SK-N-SH (cell line): ENCODE measurements at regions not wholly inside any gene's neighbourhood (a gene's known extent, or its start where the extent isn't known, plus 50 kb on each side); places are given as distances from the start of the nearest gene placed in this dataset.

Source experiments
- CTCF ChIA-PET: fragments of 300-600, 350-600 bp; formaldehyde crosslinking; extraction: SDS; loops from one replicate; lab custom pipeline; 2021; lab: Yijun Ruan, JAX
- POLR2A ChIA-PET: fragments of 350-600 bp; sonication (Branson Sonifier 250); formaldehyde crosslinking; extraction: SDS; loops from one replicate; lab custom pipeline; 2020; ENCODE audit warnings: antibody characterized with exemption, inconsistent platforms; lab: Yijun Ruan, JAX
- DNase-seq: peaks from one replicate; pipeline ENCODE4 v3.0.0; 2012
- H2AFZ ChIP-seq: fragments of 200-600 bp; sonication (generic); 2 replicates; pipeline ENCODE4 v1.8.1; 2016; ENCODE audit warnings: antibody characterized with exemption, mild to moderate bottlenecking, low read depth
- H3F3A ChIP-seq: fragments of 200-600 bp; sonication (generic); replicated peaks from 2 replicates; pipeline ENCODE3; 2016; ENCODE audit warnings: antibody characterized with exemption, mild to moderate bottlenecking; ENCODE audit not compliant: insufficient read depth
- H3K27ac ChIP-seq, 2 experiments: fragments of 200-500 bp in 1 of 2; fragments of 200-600 bp in 1 of 2; sonication (Bioruptor generic) in 1 of 2; sonication (generic), shearing (Covaris generic) in 1 of 2; 2 replicates each; pipeline versions ENCODE4 v1.5.1 to v1.6.1; 2014 to 2016; ENCODE audit warnings: low read depth in 2 of 2, inconsistent platforms in 1 of 2, low read length in 1 of 2, mild to moderate bottlenecking in 1 of 2, mixed read lengths in 1 of 2
- H3K27me3 ChIP-seq: fragments of 200-600 bp; sonication (generic), shearing (Covaris generic); 2 replicates; pipeline ENCODE4 v1.6.1; 2016; ENCODE audit warnings: mixed run types; ENCODE audit not compliant: insufficient read depth
- H3K36me3 ChIP-seq, 2 experiments: fragments of 200-500 bp in 1 of 2; fragments of 200-600 bp in 1 of 2; sonication (Bioruptor generic) in 1 of 2; sonication (generic) in 1 of 2; replicated peaks in 1 of 2; 2 replicates each; pipeline versions ENCODE3 to v1.5.1; 2014 to 2016; ENCODE audit warnings: low read length in 1 of 2, mild to moderate bottlenecking in 1 of 2; ENCODE audit not compliant: insufficient read depth in 2 of 2, control insufficient read depth in 1 of 2
- H3K4me1 ChIP-seq, 2 experiments: fragments of 200-500 bp in 1 of 2; fragments of 200-600 bp in 1 of 2; sonication (Bioruptor generic) in 1 of 2; sonication (generic), shearing (Covaris generic) in 1 of 2; 2 replicates each; pipeline versions ENCODE4 v1.5.1 to v1.6.1; 2014 to 2016; ENCODE audit warnings: low read depth in 1 of 2, low read length in 1 of 2, mixed run types in 1 of 2; ENCODE audit not compliant: insufficient read depth in 2 of 2, control insufficient read depth in 1 of 2
- H3K4me2 ChIP-seq: fragments of 200-600 bp; sonication (generic), shearing (Covaris generic); 2 replicates; pipeline ENCODE4 v1.6.1; 2017; ENCODE audit warnings: mixed run types
- H3K4me3 ChIP-seq, 2 experiments: fragments of 200-500 bp in 1 of 2; fragments of 200-600 bp in 1 of 2; sonication (Bioruptor generic) in 1 of 2; sonication (generic), shearing (Covaris generic) in 1 of 2; 2 replicates each; pipeline versions ENCODE4 v1.5.1 to v1.8.1; 2014 to 2016; ENCODE audit warnings: low read depth in 2 of 2, inconsistent platforms in 1 of 2, low read length in 1 of 2, mild to moderate bottlenecking in 1 of 2, mixed read lengths in 1 of 2, moderate library complexity in 1 of 2
- H3K79me2 ChIP-seq: fragments of 200-600 bp; sonication (generic); 2 replicates; pipeline ENCODE4 v1.8.1; 2017; ENCODE audit warnings: mild to moderate bottlenecking; ENCODE audit not compliant: insufficient read depth
- H3K9ac ChIP-seq: fragments of 200-600 bp; sonication (generic); 2 replicates; pipeline ENCODE4 v1.6.1; 2017; ENCODE audit warnings: mixed run types
- H3K9me2 ChIP-seq: fragments of 200-600 bp; sonication (generic); 2 replicates; pipeline ENCODE4 v1.6.1; 2017; ENCODE audit warnings: mixed run types
- H3K9me3 ChIP-seq: fragments of 200-600 bp; sonication (generic); 2 replicates; pipeline ENCODE4 v1.6.1; 2017; ENCODE audit warnings: mixed run types, mild to moderate bottlenecking, moderate library complexity
- H4K20me1 ChIP-seq: fragments of 200-600 bp; sonication (generic); 2 replicates; pipeline ENCODE4 v1.6.1; 2017; ENCODE audit warnings: mild to moderate bottlenecking, mixed run types; ENCODE audit not compliant: insufficient read depth
- ELF1 ChIP-seq: IDR thresholded peaks from 2 replicates; pipeline ENCODE4 v1.4.0; 2012
- EP300 ChIP-seq, 2 experiments: IDR thresholded peaks; 2 replicates each; pipeline versions ENCODE4 v1.4.0 to v1.6.1; 2012; ENCODE audit warnings: borderline replicate concordance in 1 of 2, low read depth in 1 of 2, low read length in 1 of 2
- EZH2phosphoT487 ChIP-seq: fragments of 200-600 bp; sonication (generic); IDR thresholded peaks from 2 replicates; pipeline ENCODE4 v1.6.1; 2017; ENCODE audit warnings: low read depth, mixed run types, mild to moderate bottlenecking, antibody characterized with exemption, moderate library complexity, borderline replicate concordance
- FOSL2 ChIP-seq: IDR thresholded peaks from 2 replicates; pipeline ENCODE4 v1.4.0; 2012; ENCODE audit warnings: low read depth, mild to moderate bottlenecking, moderate library complexity, borderline replicate concordance
- FOXJ3 ChIP-seq: sonication (generic); formaldehyde crosslinking; IDR thresholded peaks from 2 replicates; pipeline ENCODE4 v1.5.1; 2020; ENCODE audit warnings: mild to moderate bottlenecking, missing genetic modification reagents
- GABPA ChIP-seq: IDR thresholded peaks from 2 replicates; pipeline ENCODE4 v1.4.0; 2012; ENCODE audit warnings: low read depth, mild to moderate bottlenecking
- GATA2 ChIP-seq: sonication (generic); formaldehyde crosslinking; IDR thresholded peaks from 2 replicates; pipeline ENCODE4 v1.5.0; 2020; ENCODE audit warnings: mild to moderate bottlenecking, missing genetic modification reagents
- JUND ChIP-seq: IDR thresholded peaks from 2 replicates; pipeline ENCODE4 v1.4.0; 2012
- MEF2A ChIP-seq: IDR thresholded peaks from 2 replicates; pipeline ENCODE4 v1.4.0; 2012; ENCODE audit warnings: low read depth, borderline replicate concordance
- MXI1 ChIP-seq: IDR thresholded peaks from 2 replicates; pipeline ENCODE4 v1.6.1; 2012; ENCODE audit warnings: mild to moderate bottlenecking, low read depth, low read length, improper control_type of control experiment
- POLR2AphosphoS5 ChIP-seq: IDR thresholded peaks from 2 replicates; pipeline ENCODE4 v1.6.1; 2012; ENCODE audit warnings: low read depth, low read length
- RAD21 ChIP-seq: IDR thresholded peaks from 2 replicates; pipeline ENCODE4 v1.6.1; 2012; ENCODE audit warnings: mild to moderate bottlenecking, low read length
- RCOR1 ChIP-seq: fragments of 150-350 bp; IDR thresholded peaks from 2 replicates; pipeline ENCODE4 v1.6.1; 2017; ENCODE audit warnings: antibody characterized with exemption, low read length
- RFX5 ChIP-seq: IDR thresholded peaks from 2 replicates; pipeline ENCODE4 v1.6.1; 2012; ENCODE audit warnings: mild to moderate bottlenecking, improper control_type of control experiment, low read length
- RXRA ChIP-seq: IDR thresholded peaks from 2 replicates; pipeline ENCODE4 v1.4.0; 2012; ENCODE audit warnings: low read depth, mild to moderate bottlenecking, borderline replicate concordance
- SIN3A ChIP-seq: IDR thresholded peaks from 2 replicates; pipeline ENCODE4 v1.6.1; 2012; ENCODE audit warnings: low read depth, mild to moderate bottlenecking, low read length, moderate library complexity, borderline replicate concordance
- SMC3 ChIP-seq: IDR thresholded peaks from 2 replicates; pipeline ENCODE4 v1.6.1; 2012; ENCODE audit warnings: low read depth, low read length, improper control_type of control experiment
- TAF1 ChIP-seq: IDR thresholded peaks from 2 replicates; pipeline ENCODE4 v1.6.1; 2012; ENCODE audit warnings: low read depth, mild to moderate bottlenecking, low read length, moderate library complexity, borderline replicate concordance
- TCF12 ChIP-seq: IDR thresholded peaks from 2 replicates; pipeline ENCODE4 v1.4.0; 2012
- TEAD4 ChIP-seq: IDR thresholded peaks from 2 replicates; pipeline ENCODE4 v1.4.0; 2012; ENCODE audit warnings: mild to moderate bottlenecking, borderline replicate concordance; ENCODE audit not compliant: insufficient read depth
- YY1 ChIP-seq: IDR thresholded peaks from 2 replicates; pipeline ENCODE4 v1.4.0; 2012; ENCODE audit warnings: low read depth, mild to moderate bottlenecking
- WGBS: methylation state at CpG from one replicate; pipeline ENCODE4 v1.1.6; 2017; ENCODE audit warnings: low lambda C conversion rate; 5-methylcytosine and 5-hydroxymethylcytosine counted together
- TF ChIP-seq, protein P1 (sequence below): fragments of 150-350 bp; IDR thresholded peaks from 2 replicates; pipeline ENCODE4 v1.6.1; 2016; ENCODE audit warnings: mild to moderate bottlenecking, low read depth, low read length
- TF ChIP-seq, protein P2 (sequence below): IDR thresholded peaks from 2 replicates; pipeline ENCODE4; 2012
- TF ChIP-seq, protein P3 (sequence below): fragments of 200-600 bp; sonication (generic); IDR thresholded peaks from 2 replicates; pipeline ENCODE4 v1.6.1; 2017; ENCODE audit warnings: antibody characterized with exemption, mild to moderate bottlenecking, moderate library complexity
- TF ChIP-seq, protein P4 (sequence below): IDR thresholded peaks from 2 replicates; pipeline ENCODE4 v1.4.0; 2012; ENCODE audit warnings: low read depth
- TF ChIP-seq, protein P5 (sequence below): fragments of 150-350 bp; IDR thresholded peaks from 2 replicates; pipeline ENCODE4 v1.6.1; 2017; ENCODE audit warnings: antibody characterized with exemption, low read length, low read depth, borderline replicate concordance
- TF ChIP-seq, protein P6 (sequence below): IDR thresholded peaks from 2 replicates; pipeline ENCODE4 v1.4.0; 2012; ENCODE audit warnings: low read depth, borderline replicate concordance
- TF ChIP-seq, protein P7 (sequence below): IDR thresholded peaks from 2 replicates; pipeline ENCODE4 v1.4.0; 2012; ENCODE audit warnings: low read depth, borderline replicate concordance

DNA sequence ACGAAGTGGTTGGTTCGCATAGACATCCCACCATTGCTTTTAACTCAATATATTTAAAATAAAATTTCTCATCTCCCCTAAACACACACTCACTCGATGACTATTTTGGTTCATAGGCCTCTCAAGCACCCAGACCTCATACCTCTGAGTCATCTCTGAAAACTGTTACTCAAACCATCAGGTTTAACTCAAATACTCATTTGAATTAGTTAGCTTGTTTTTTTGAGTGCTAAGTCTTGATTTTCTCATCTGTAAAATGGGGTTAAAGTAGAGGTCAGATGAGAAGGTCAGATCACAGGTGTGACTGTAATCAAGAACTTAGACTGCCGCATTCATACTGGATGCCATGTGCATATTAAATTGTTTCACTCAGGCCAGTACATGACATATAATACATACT lies 243.9 kb upstream of the TENT5A start:
- TF ChIP-seq RFX5, result no peak
- TF ChIP-seq, protein P1, sequence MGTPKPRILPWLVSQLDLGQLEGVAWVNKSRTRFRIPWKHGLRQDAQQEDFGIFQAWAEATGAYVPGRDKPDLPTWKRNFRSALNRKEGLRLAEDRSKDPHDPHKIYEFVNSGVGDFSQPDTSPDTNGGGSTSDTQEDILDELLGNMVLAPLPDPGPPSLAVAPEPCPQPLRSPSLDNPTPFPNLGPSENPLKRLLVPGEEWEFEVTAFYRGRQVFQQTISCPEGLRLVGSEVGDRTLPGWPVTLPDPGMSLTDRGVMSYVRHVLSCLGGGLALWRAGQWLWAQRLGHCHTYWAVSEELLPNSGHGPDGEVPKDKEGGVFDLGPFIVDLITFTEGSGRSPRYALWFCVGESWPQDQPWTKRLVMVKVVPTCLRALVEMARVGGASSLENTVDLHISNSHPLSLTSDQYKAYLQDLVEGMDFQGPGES, result no peak
- TF ChIP-seq RCOR1, result no peak
- no peak for TF ChIP-seq POLR2AphosphoS5
- TF ChIP-seq, protein P2, sequence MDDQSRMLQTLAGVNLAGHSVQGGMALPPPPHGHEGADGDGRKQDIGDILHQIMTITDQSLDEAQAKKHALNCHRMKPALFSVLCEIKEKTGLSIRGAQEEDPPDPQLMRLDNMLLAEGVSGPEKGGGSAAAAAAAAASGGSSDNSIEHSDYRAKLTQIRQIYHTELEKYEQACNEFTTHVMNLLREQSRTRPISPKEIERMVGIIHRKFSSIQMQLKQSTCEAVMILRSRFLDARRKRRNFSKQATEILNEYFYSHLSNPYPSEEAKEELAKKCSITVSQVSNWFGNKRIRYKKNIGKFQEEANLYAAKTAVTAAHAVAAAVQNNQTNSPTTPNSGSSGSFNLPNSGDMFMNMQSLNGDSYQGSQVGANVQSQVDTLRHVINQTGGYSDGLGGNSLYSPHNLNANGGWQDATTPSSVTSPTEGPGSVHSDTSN, result peak; percentile 14; the same call in 1 of the 2 replicates
- no peak for TF ChIP-seq MEF2A
- no peak for TF ChIP-seq ELF1
- TF ChIP-seq TCF12, result 0 out of 2 replicates have a peak, but pooled peaks have one; percentile 5
- TF ChIP-seq, protein P3, sequence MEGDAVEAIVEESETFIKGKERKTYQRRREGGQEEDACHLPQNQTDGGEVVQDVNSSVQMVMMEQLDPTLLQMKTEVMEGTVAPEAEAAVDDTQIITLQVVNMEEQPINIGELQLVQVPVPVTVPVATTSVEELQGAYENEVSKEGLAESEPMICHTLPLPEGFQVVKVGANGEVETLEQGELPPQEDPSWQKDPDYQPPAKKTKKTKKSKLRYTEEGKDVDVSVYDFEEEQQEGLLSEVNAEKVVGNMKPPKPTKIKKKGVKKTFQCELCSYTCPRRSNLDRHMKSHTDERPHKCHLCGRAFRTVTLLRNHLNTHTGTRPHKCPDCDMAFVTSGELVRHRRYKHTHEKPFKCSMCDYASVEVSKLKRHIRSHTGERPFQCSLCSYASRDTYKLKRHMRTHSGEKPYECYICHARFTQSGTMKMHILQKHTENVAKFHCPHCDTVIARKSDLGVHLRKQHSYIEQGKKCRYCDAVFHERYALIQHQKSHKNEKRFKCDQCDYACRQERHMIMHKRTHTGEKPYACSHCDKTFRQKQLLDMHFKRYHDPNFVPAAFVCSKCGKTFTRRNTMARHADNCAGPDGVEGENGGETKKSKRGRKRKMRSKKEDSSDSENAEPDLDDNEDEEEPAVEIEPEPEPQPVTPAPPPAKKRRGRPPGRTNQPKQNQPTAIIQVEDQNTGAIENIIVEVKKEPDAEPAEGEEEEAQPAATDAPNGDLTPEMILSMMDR, result no peak
- peak; percentile 32; the same call in 1 of the 2 replicates for TF ChIP-seq JUND
- no peak for TF ChIP-seq TAF1
- no peak for TF ChIP-seq RXRA
- no peak for TF ChIP-seq SMC3
- TF ChIP-seq FOXJ3 (CRISPR knock-in tag), result no peak
- no peak for TF ChIP-seq RAD21
- no peak for TF ChIP-seq SIN3A
- no peak for TF ChIP-seq GATA2 (CRISPR knock-in tag)
- TF ChIP-seq EZH2phosphoT487, result no peak
- TF ChIP-seq, protein P4, sequence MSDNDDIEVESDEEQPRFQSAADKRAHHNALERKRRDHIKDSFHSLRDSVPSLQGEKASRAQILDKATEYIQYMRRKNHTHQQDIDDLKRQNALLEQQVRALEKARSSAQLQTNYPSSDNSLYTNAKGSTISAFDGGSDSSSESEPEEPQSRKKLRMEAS, result no peak
- no peak for TF ChIP-seq GABPA
- TF ChIP-seq YY1, result no peak
- no peak for TF ChIP-seq TEAD4
- TF ChIP-seq, protein P5, sequence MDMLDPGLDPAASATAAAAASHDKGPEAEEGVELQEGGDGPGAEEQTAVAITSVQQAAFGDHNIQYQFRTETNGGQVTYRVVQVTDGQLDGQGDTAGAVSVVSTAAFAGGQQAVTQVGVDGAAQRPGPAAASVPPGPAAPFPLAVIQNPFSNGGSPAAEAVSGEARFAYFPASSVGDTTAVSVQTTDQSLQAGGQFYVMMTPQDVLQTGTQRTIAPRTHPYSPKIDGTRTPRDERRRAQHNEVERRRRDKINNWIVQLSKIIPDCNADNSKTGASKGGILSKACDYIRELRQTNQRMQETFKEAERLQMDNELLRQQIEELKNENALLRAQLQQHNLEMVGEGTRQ, result no peak
- TF ChIP-seq EP300 (IDR thresholded peaks at IDR 0.05; ENCODE audit: borderline replicate concordance in 1 of 2, low read depth in 1 of 2, low read length in 1 of 2), result no peak
- no peak for TF ChIP-seq MXI1
- peak; percentile 59; the same call in 1 of the 2 replicates for TF ChIP-seq FOSL2
- TF ChIP-seq, protein P6, sequence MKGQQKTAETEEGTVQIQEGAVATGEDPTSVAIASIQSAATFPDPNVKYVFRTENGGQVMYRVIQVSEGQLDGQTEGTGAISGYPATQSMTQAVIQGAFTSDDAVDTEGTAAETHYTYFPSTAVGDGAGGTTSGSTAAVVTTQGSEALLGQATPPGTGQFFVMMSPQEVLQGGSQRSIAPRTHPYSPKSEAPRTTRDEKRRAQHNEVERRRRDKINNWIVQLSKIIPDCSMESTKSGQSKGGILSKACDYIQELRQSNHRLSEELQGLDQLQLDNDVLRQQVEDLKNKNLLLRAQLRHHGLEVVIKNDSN, result no peak
- TF ChIP-seq, protein P7, sequence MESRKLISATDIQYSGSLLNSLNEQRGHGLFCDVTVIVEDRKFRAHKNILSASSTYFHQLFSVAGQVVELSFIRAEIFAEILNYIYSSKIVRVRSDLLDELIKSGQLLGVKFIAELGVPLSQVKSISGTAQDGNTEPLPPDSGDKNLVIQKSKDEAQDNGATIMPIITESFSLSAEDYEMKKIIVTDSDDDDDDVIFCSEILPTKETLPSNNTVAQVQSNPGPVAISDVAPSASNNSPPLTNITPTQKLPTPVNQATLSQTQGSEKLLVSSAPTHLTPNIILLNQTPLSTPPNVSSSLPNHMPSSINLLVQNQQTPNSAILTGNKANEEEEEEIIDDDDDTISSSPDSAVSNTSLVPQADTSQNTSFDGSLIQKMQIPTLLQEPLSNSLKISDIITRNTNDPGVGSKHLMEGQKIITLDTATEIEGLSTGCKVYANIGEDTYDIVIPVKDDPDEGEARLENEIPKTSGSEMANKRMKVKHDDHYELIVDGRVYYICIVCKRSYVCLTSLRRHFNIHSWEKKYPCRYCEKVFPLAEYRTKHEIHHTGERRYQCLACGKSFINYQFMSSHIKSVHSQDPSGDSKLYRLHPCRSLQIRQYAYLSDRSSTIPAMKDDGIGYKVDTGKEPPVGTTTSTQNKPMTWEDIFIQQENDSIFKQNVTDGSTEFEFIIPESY, result no peak
- TF ChIP-seq, all 33 proteins: peak for 4
- DNase-seq, result no peak
- Histone ChIP-seq H3K36me3 (no peaks in the 10 kb centered on the region), H3K79me2 (no peaks in the 10 kb centered on the region), H2AFZ (no peak overlapping the region), H3K9me2 (no peaks in the 10 kb centered on the region), H3K4me1 (peaks cover 0 to 50% of the 10 kb centered on the region in 2 experiments; a peak in 3 of 4 replicates), H3K9me3 (no peaks in the 10 kb centered on the region), H3K27ac (peak overlapping the region; percentile 55 to 96; a peak in 3 of 4 replicates), H3K4me2 (peak overlapping the region; percentile 49), H4K20me1 (no peaks in the 10 kb centered on the region), H3F3A (peaks cover 49% of the 10 kb centered on the region), H3K9ac (peak overlapping the region; percentile 69), H3K27me3 (no peaks in the 10 kb centered on the region), H3K4me3 (no peak overlapping the region)
- 72% methylated on average over 4 of the region's 4 CpGs for WGBS
- CTCF ChIA-PET, result no interaction called here
- POLR2A ChIA-PET, result no interaction called here
